Right atrium auricular region (tissue), 2 donors: ENCODE measurements at regions not wholly inside any gene's neighbourhood (a gene's known extent, or its start where the extent isn't known, plus 50 kb on each side); places are given as distances from the start of the nearest gene placed in this dataset.

Experiments used
- DNase-seq: peaks from one replicate; pipeline ENCODE4 v3.0.0-alpha.2; 2019; ENCODE audit warnings: low spot score
- H3K27ac ChIP-seq, 2 donors: fragments of 200-600 bp; sonication (generic); 1 replicate in 1 of 2; 2 replicates in 1 of 2; pipeline ENCODE4 v1.5.1; 2016 to 2019
- H3K27me3 ChIP-seq, 2 donors: fragments of 200-600 bp; sonication (generic); one replicate each; pipeline versions ENCODE4 v1.5.1 to v1.6.0; 2017 to 2019
- H3K36me3 ChIP-seq: fragments of 200-600 bp; sonication (generic); one replicate; pipeline ENCODE4 v1.5.1; 2016
- H3K4me1 ChIP-seq, 2 donors: fragments of 200-600 bp; sonication (generic); one replicate each; pipeline versions ENCODE4 v1.5.1 to v1.6.0; 2017 to 2019
- H3K4me3 ChIP-seq, 2 donors: fragments of 200-600 bp; sonication (generic); 1 replicate in 1 of 2; 2 replicates in 1 of 2; pipeline ENCODE4 v1.5.1; 2017 to 2019; ENCODE audit warnings: mild to moderate bottlenecking in 1 of 2, moderate library complexity in 1 of 2
- H3K9me3 ChIP-seq, 2 donors: fragments of 200-600 bp; sonication (generic); one replicate each; pipeline ENCODE4 v1.5.1; 2019
- TF ChIP-seq, protein P1 (sequence below), 2 donors: fragments of 200-600 bp; sonication (generic); IDR thresholded peaks; one replicate each; pipeline ENCODE4 v1.5.1; 2019; ENCODE audit warnings: antibody characterized with exemption in 2 of 2

DNA sequence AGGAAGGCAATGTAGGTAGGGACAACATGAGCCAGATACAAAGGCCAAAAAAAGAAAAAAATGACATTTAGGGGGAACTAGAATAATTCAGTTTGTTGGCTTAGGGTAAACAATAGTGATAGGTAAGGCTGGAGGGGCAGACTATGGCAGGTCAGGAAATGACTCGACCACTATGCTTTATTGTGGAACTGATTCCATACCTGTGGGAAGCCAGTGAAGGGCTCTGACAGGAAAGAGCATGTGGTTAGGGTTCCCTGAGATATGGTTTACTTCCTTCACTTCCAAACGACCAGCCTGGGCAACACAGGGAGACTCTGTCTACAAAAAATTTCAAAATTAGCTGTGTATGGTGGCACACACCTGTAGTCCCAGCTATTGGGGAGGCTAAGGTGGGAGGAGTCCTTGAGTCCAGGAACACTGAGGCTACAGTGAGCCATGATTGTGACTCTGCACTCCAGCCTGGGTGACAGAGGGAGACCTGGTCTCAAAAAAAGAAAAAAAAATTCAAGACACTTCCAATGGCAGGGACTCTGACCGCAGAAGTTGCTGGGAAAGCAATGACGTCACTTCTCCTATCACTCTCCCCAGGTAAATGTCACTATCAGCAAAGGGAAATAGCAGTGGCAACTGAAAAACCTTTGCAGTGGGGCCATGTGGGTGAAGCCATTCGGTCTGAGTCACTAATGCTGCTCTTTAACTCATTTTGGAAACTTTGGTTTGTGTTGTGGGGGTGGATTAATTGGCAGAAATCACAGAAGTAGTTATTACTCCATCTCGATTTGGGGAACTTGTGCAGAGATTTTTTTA, 192.8 kb upstream of the TSC22D1 start:
- H3K36me3 ChIP-seq: no peaks in the 10 kb centered on the region
- TF ChIP-seq, protein P1, sequence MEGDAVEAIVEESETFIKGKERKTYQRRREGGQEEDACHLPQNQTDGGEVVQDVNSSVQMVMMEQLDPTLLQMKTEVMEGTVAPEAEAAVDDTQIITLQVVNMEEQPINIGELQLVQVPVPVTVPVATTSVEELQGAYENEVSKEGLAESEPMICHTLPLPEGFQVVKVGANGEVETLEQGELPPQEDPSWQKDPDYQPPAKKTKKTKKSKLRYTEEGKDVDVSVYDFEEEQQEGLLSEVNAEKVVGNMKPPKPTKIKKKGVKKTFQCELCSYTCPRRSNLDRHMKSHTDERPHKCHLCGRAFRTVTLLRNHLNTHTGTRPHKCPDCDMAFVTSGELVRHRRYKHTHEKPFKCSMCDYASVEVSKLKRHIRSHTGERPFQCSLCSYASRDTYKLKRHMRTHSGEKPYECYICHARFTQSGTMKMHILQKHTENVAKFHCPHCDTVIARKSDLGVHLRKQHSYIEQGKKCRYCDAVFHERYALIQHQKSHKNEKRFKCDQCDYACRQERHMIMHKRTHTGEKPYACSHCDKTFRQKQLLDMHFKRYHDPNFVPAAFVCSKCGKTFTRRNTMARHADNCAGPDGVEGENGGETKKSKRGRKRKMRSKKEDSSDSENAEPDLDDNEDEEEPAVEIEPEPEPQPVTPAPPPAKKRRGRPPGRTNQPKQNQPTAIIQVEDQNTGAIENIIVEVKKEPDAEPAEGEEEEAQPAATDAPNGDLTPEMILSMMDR (IDR thresholded peaks at IDR 0.05): no peak
- peaks cover 0 to 13% of the 10 kb centered on the region in 2 donors for H3K4me1 ChIP-seq
- DNase-seq: no peak
- no peaks in the 10 kb centered on the region for H3K9me3 ChIP-seq
- H3K27me3 ChIP-seq: no peaks in the 10 kb centered on the region
- H3K27ac ChIP-seq: no peak overlapping the region
- no peak overlapping the region for H3K4me3 ChIP-seq

DNA sequence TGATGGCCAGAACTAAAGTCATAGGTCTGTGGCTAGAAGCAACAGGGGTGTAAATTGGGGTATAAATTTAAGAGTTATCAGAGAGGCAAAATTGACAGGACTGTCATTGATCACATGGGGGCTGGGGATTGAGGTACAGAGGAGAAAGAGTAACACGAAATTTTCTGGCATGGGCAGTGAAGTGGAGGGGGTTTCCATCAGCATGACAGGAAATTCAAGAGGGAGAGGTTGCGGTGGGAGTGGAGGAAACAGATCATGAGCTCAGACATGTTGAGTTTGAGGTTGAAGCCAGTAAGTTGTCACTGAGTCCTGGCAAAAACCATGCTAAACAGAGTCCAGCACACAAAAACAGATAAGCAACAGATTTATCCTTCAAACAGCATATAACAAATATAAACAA, 192.1 kb upstream of the TSC22D1 start:
- no peak overlapping the region for H3K4me3 ChIP-seq
- no peaks in the 10 kb centered on the region for H3K9me3 ChIP-seq
- peaks cover 0 to 17% of the 10 kb centered on the region in 2 donors for H3K4me1 ChIP-seq
- TF ChIP-seq, protein P1 (IDR thresholded peaks at IDR 0.05): no peak
- no peak overlapping the region for H3K27ac ChIP-seq
- no peaks in the 10 kb centered on the region for H3K36me3 ChIP-seq
- H3K27me3 ChIP-seq: no peaks in the 10 kb centered on the region
- no peak for DNase-seq

DNA sequence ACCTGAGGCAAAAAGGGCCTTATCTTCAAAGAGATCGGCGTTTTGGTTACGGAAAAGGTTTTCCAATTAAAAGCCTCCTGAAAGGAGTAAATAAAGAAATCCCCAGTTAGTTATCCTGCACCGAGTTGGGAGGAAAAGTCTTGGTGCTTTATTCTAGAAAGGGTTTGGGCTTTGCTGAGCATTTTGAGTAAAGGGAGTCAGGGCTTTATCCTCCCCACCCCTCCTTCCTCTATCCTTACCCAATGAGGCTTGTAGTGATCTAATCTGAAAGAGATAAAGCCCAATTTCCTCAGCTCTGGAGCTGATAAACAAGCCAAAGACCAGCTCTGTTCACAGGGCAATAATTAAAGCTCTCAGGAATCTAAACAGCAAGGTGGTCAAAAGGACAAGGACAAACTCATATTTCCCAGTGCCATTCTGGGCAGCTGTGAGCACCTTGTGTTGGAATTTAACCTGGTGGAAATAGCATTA, 188.9 kb upstream of the TSC22D1 start:
- Histone ChIP-seq H3K9me3 (no peaks in the 10 kb centered on the region), H3K27me3 (no peaks in the 10 kb centered on the region), H3K36me3 (no peaks in the 10 kb centered on the region), H3K4me3 (no peak overlapping the region), H3K27ac (no peak overlapping the region), H3K4me1 (peaks cover 0 to 17% of the 10 kb centered on the region in 2 donors)
- TF ChIP-seq, protein P1 (IDR thresholded peaks at IDR 0.05): no peak
- no peak for DNase-seq

DNA sequence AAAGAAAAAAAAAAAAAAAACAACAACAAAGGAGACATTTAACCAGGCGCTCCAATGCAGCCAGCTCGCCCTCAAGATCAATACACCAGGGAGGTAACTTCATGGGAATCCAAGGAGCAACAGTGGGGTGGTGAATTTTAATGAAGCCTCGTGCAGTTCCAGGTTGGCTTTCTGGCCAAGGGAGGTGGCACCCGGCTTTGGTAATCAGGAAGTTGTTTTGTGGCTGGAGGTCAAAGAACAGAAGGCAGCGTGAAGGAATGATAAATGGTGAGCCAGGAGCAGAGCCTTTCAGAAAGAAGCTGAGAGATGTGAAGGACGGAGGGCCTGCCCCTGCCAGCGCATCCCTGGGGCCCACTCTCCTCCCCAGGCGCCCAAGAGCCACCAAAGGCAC, 188.2 kb upstream of the TSC22D1 start:
- Histone ChIP-seq H3K27me3 (no peaks in the 10 kb centered on the region), H3K4me1 (peaks cover 0 to 17% of the 10 kb centered on the region in 2 donors), H3K36me3 (no peaks in the 10 kb centered on the region), H3K27ac (peak overlapping the region in 1 of 2 donors; percentile 14), H3K9me3 (no peaks in the 10 kb centered on the region), H3K4me3 (no peak overlapping the region)
- TF ChIP-seq, protein P1 (IDR thresholded peaks at IDR 0.05): no peak
- no peak for DNase-seq

DNA sequence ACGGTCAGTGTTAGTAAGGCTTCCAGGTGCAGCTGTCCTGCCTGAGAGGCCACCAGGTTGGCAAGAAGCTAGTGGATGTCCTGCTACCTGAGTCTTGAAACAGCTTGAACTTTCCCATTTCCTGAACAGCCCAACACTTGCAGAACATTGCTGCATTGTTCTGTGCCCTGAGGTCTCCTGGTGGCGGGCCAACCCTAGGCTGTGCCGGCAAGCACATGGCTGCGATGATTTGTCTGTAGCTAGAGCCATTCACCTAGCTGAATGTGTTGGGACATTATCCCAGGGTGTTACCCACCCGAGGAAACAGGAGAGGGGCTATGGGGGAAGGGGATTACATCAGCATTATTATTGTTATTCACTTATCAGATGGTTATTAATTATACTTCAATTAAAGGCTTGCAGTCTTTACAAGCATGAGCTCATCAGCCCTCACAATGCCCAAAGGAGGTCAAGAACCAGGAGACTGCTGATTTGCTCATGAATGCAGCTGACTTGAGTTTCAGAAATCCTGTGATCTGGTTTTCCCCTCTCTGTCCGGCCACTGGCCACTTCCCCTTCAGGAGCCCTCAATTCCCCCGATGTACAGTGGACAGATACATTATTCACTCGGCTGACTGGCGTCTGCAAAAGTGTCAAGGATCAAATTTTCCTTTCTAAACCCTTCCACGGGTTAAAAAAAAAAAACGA, 187.6 kb upstream of the TSC22D1 start:
- Histone ChIP-seq H3K4me1 (peaks cover 0 to 17% of the 10 kb centered on the region in 2 donors), H3K27ac (no peak overlapping the region), H3K4me3 (no peak overlapping the region), H3K27me3 (no peaks in the 10 kb centered on the region), H3K36me3 (no peaks in the 10 kb centered on the region), H3K9me3 (no peaks in the 10 kb centered on the region)
- TF ChIP-seq, protein P1 (IDR thresholded peaks at IDR 0.05): no peak
- DNase-seq: no peak
